Neural progenitor cell (in vitro differentiated cells): ENCODE measurements at regions not wholly inside any gene's neighbourhood (a gene's known extent, or its start where the extent isn't known, plus 50 kb on each side); places are given as distances from the start of the nearest gene placed in this dataset.
A peak's percentile ranks its signal among the peaks of the same experiment; 100 is the strongest.

ENCODE experiments used
- DNase-seq: peaks from one replicate; pipeline ENCODE4 v3.0.0-alpha.2; 2016; ENCODE audit warnings: low spot score
- H2AFZ ChIP-seq: fragments of 200-600 bp; sonication (generic); replicated peaks from 2 replicates; pipeline ENCODE4 v1.6.1; 2016; ENCODE audit warnings: antibody characterized with exemption
- H3F3A ChIP-seq: fragments of 200-600 bp; sonication (generic); 2 replicates; pipeline ENCODE4 v1.6.1; 2016; ENCODE audit warnings: antibody characterized with exemption, low read depth
- H3K27ac ChIP-seq: fragments of 200-600 bp; sonication (generic); 2 replicates; pipeline ENCODE4 v1.5.1; 2016; ENCODE audit warnings: mild to moderate bottlenecking
- H3K27me3 ChIP-seq: fragments of 200-600 bp; sonication (generic); 2 replicates; pipeline ENCODE4 v1.6.1; 2016; ENCODE audit warnings: mild to moderate bottlenecking, moderate library complexity
- H3K36me3 ChIP-seq: fragments of 200-600 bp; sonication (generic); 2 replicates; pipeline ENCODE4 v1.5.1; 2016
- H3K4me1 ChIP-seq: fragments of 200-600 bp; sonication (generic); 2 replicates; pipeline ENCODE4 v1.6.1; 2016; ENCODE audit warnings: mixed run types
- H3K4me2 ChIP-seq: fragments of 200-600 bp; sonication (generic); 2 replicates; pipeline ENCODE4 v1.6.1; 2016
- H3K4me3 ChIP-seq: fragments of 200-600 bp; sonication (generic); 2 replicates; pipeline ENCODE4 v1.5.1; 2016
- H3K79me2 ChIP-seq: fragments of 200-600 bp; sonication (generic); 2 replicates; pipeline ENCODE4 v1.6.1; 2016; ENCODE audit warnings: low read depth
- H3K9ac ChIP-seq: fragments of 200-600 bp; sonication (generic); 2 replicates; pipeline ENCODE4 v1.6.1; 2016
- H3K9me3 ChIP-seq: fragments of 200-600 bp; sonication (generic); 2 replicates; pipeline ENCODE4 v1.5.1; 2016; ENCODE audit warnings: low read depth
- H4K20me1 ChIP-seq: fragments of 200-600 bp; sonication (generic); 2 replicates; pipeline ENCODE4 v1.6.1; 2016; ENCODE audit warnings: low read depth
- H3K27ac Mint-ChIP-seq: 3 replicates; pipeline ENCODE4 v1.8.0; 2021; ENCODE audit warnings: mixed read lengths
- H3K27me3 Mint-ChIP-seq: 2 replicates; pipeline ENCODE4 v1.8.0; 2022; ENCODE audit warnings: low read depth, mild to moderate bottlenecking, inconsistent platforms, moderate library complexity, mixed read lengths; ENCODE audit not compliant: insufficient read depth
- H3K36me3 Mint-ChIP-seq: 3 replicates; pipeline ENCODE4 v1.8.0; 2021; ENCODE audit warnings: mixed read lengths
- H3K4me1 Mint-ChIP-seq: 3 replicates; pipeline ENCODE4 v1.8.0; 2021; ENCODE audit warnings: mixed read lengths
- H3K4me3 Mint-ChIP-seq: 3 replicates; pipeline ENCODE4 v1.8.0; 2021; ENCODE audit warnings: mild to moderate bottlenecking, moderate library complexity, mixed read lengths
- H3K9me3 Mint-ChIP-seq: 3 replicates; pipeline ENCODE4 v1.8.0; 2020; ENCODE audit warnings: mixed read lengths
- EZH2 ChIP-seq: fragments of 200-600 bp; sonication (generic); IDR thresholded peaks from 2 replicates; pipeline ENCODE4 v1.6.1; 2017; ENCODE audit warnings: antibody characterized with exemption, mild to moderate bottlenecking, moderate library complexity
- EZH2phosphoT487 ChIP-seq: fragments of 200-600 bp; sonication (generic); IDR thresholded peaks from 2 replicates; pipeline ENCODE4 v1.6.1; 2017; ENCODE audit warnings: antibody characterized with exemption
- TF ChIP-seq, protein P1 (sequence below): fragments of 200-600 bp; sonication (generic); IDR thresholded peaks from 2 replicates; pipeline ENCODE4 v1.5.1; 2017; ENCODE audit warnings: antibody characterized with exemption, mild to moderate bottlenecking

DNA sequence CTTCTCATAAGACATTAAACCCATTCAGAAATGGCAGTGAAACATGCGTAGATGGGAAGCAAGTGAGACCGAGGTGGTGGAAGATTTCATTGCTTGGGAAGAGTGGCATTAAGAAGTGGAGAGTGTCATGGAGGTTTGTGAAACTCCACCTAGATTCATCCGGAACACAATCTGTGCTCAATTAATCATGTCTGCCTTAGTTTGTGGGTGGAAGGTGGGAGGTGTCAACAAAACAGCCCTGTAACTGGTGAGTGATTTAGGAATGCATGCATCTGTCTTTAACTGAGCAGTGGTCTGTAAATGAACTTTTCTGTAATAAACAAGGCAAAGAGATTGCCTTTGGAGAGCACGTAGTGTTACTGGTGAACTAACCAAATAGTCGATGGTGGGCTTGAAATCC is 113.7 kb downstream of the WNT5A start:
- H3K9me3 ChIP-seq = no peaks in the 10 kb centered on the region
- Mint-ChIP-seq H3K9me3 (peaks cover 2% of the 10 kb centered on the region), H3K4me1 (peaks cover 3% of the 10 kb centered on the region), H3K27me3 (peaks cover 11% of the 10 kb centered on the region), H3K27ac (no peak overlapping the region), H3K36me3 (no peaks in the 10 kb centered on the region), H3K4me3 (no peak overlapping the region)
- no peak overlapping the region for H3K27ac ChIP-seq
- H3K4me1 ChIP-seq = no peaks in the 10 kb centered on the region
- no peak overlapping the region for H3K4me3 ChIP-seq
- TF ChIP-seq, protein P1, sequence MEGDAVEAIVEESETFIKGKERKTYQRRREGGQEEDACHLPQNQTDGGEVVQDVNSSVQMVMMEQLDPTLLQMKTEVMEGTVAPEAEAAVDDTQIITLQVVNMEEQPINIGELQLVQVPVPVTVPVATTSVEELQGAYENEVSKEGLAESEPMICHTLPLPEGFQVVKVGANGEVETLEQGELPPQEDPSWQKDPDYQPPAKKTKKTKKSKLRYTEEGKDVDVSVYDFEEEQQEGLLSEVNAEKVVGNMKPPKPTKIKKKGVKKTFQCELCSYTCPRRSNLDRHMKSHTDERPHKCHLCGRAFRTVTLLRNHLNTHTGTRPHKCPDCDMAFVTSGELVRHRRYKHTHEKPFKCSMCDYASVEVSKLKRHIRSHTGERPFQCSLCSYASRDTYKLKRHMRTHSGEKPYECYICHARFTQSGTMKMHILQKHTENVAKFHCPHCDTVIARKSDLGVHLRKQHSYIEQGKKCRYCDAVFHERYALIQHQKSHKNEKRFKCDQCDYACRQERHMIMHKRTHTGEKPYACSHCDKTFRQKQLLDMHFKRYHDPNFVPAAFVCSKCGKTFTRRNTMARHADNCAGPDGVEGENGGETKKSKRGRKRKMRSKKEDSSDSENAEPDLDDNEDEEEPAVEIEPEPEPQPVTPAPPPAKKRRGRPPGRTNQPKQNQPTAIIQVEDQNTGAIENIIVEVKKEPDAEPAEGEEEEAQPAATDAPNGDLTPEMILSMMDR = no peak
- TF ChIP-seq EZH2phosphoT487 (no peak), EZH2 (no peak)
- H3K27me3 ChIP-seq = no peaks in the 10 kb centered on the region
- no peak overlapping the region for H3K4me2 ChIP-seq
- no peak for DNase-seq
- H3K79me2 ChIP-seq = no peaks in the 10 kb centered on the region
- peak overlapping the region; percentile 9 for H2AFZ ChIP-seq
- H4K20me1 ChIP-seq = no peaks in the 10 kb centered on the region
- H3F3A ChIP-seq = no peaks in the 10 kb centered on the region
- no peaks in the 10 kb centered on the region for H3K36me3 ChIP-seq
- no peak overlapping the region for H3K9ac ChIP-seq

DNA sequence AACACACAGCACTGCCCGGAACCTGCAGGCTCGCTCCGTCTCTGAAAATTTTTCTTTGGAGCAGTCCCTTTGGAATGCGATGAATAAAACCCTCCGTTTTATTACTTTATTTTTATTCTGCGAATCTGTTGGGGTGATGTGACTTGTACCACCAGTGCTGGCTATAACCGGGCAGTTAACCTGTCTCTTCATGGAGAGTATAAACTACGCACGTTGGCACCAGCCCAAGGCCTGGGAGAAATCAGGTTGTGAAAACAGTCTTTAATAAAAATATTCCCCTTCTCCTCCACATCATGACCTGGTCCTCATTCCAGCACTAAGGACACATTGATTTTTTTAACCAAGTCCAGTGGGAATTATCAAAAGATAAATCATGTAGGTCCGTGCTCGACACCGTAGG is 116.8 kb downstream of the WNT5A start:
- TF ChIP-seq EZH2 = no peak
- no peak for TF ChIP-seq EZH2phosphoT487
- TF ChIP-seq, protein P1 = no peak
- H3K9me3 ChIP-seq = no peaks in the 10 kb centered on the region
- no peak overlapping the region for H3K27ac ChIP-seq
- H3K27me3 ChIP-seq = no peaks in the 10 kb centered on the region
- H3K27me3 Mint-ChIP-seq = peaks cover 11% of the 10 kb centered on the region
- H3K36me3 Mint-ChIP-seq = no peaks in the 10 kb centered on the region
- H3K9me3 Mint-ChIP-seq = peaks cover 2% of the 10 kb centered on the region
- no peak overlapping the region for H3K27ac Mint-ChIP-seq
- no peak overlapping the region for H3K4me2 ChIP-seq
- H4K20me1 ChIP-seq = no peaks in the 10 kb centered on the region
- H3K4me1 Mint-ChIP-seq = no peaks in the 10 kb centered on the region
- no peak overlapping the region for H3K4me3 ChIP-seq
- H3K4me3 Mint-ChIP-seq = no peak overlapping the region
- no peak for DNase-seq
- H3K36me3 ChIP-seq = no peaks in the 10 kb centered on the region
- no peaks in the 10 kb centered on the region for H3F3A ChIP-seq
- no peaks in the 10 kb centered on the region for H3K4me1 ChIP-seq
- H3K9ac ChIP-seq = no peak overlapping the region
- H2AFZ ChIP-seq = no peak overlapping the region
- no peaks in the 10 kb centered on the region for H3K79me2 ChIP-seq

DNA sequence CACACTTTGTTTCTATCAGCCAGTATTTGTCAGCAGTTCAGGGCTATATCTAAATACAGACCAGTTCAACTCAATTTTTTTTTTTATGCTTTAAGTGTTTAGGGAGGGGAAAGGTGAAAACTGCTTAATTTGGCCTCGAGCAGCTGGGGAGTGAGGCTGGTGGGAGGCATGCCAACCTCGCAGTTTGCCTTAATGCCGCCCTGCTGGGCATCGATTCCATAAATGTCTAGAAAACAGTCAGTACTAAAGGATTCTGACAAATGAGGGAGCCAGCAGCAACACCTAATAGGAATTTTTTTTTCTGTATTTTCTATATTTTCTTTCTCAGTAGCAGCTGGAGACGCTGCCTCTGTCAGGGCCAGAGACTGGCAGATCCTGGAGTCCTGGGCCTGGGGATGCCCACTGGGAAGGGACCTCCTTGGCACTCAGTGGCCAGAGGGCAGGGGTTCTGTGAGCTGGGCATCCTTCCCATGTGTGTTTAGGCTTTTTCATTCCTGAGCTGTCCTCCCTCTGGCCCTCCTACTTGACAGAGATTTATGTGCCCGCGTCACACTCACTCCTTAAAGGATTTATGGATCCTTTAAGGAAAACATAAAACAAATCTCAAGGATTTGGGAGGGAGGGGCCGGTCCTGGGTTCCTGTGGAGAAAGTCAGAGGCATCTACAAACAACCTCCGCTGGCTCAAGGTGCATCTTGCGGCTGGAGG is 117.8 kb downstream of the WNT5A start:
- TF ChIP-seq EZH2 = no peak
- TF ChIP-seq, protein P1 = no peak
- no peak for TF ChIP-seq EZH2phosphoT487
- H3K79me2 ChIP-seq = no peaks in the 10 kb centered on the region
- no peak overlapping the region for H3K27ac ChIP-seq
- Mint-ChIP-seq H3K27ac (no peak overlapping the region), H3K36me3 (no peaks in the 10 kb centered on the region), H3K27me3 (peaks cover 10% of the 10 kb centered on the region), H3K4me1 (no peaks in the 10 kb centered on the region), H3K9me3 (no peaks in the 10 kb centered on the region), H3K4me3 (no peak overlapping the region)
- no peaks in the 10 kb centered on the region for H4K20me1 ChIP-seq
- no peaks in the 10 kb centered on the region for H3K36me3 ChIP-seq
- no peaks in the 10 kb centered on the region for H3K4me1 ChIP-seq
- no peak for DNase-seq
- H2AFZ ChIP-seq = no peak overlapping the region
- no peak overlapping the region for H3K9ac ChIP-seq
- no peak overlapping the region for H3K4me2 ChIP-seq
- no peaks in the 10 kb centered on the region for H3K9me3 ChIP-seq
- H3K27me3 ChIP-seq = no peaks in the 10 kb centered on the region
- no peak overlapping the region for H3K4me3 ChIP-seq
- no peaks in the 10 kb centered on the region for H3F3A ChIP-seq
